ENCODE measurements at regions not wholly inside any gene's neighbourhood (a gene's known extent, or its start where the extent isn't known, plus 50 kb on each side); places are given as distances from the start of the nearest gene placed in this dataset.

GRCh38 chr9:88916894-88917293, 74.4 kb upstream of the S1PR3 start:
- no peak for TF ChIP-seq TAF1 (IDR thresholded peaks at IDR 0.05; ENCODE audit: borderline replicate concordance, insufficient read depth, low read length)
- TF ChIP-seq SIN3A (IDR thresholded peaks at IDR 0.05; ENCODE audit: borderline replicate concordance, insufficient read depth, low read length), result no peak

Measured in PFSK-1 (cell line).